Middle frontal gyrus (tissue), 1 donor: ENCODE measurements at regions not wholly inside any gene's neighbourhood (a gene's known extent, or its start where the extent isn't known, plus 50 kb on each side); places are given as distances from the start of the nearest gene placed in this dataset.

Experiments
- DNase-seq: peaks from one replicate; pipeline ENCODE4 v3.0.0-alpha.2; 2015; ENCODE audit warnings: low spot score; ENCODE audit errors: extremely low spot score

GRCh38 chr6:159351707-159352106 is 182.5 kb downstream of the FNDC1 start:
- DNase-seq = no peak

DNA sequence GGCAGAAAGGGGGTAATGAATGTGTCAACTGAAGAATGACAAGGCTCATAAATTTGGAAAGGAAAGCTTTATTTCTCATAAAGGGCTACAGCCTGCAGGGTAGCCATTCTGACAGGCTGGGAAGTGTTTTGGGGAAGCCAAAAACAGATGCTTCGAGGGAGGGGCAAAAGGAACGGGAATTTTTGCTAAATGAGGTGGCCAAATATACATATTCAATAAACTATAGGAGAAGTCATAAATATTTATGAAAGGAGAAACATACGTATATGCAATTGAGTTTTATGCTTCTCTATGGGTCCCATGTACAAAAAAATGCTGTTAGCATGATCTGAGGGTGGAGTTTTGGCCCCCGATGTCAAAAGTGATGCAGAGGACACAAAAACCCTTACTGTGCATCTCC is 180.7 kb downstream of the FNDC1 start:
- DNase-seq = no peak

DNA sequence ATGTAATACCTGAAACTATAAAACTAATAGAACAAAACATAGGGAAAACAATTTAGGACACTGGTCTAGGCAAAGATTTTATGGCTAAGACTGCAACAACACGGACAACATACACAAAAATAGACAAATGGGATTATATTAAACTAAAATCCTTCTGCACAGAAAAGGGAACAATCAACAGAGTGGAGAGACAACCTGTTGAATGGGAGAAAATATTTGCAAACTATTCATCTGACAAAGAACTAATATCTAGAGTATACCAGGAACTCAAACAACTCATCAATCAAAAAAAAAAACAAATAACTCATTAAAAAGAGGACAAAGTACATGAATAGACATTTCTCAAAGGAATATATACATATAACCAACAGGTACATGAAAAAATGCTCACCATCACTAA is 174.5 kb downstream of the FNDC1 start:
- DNase-seq = no peak

DNA sequence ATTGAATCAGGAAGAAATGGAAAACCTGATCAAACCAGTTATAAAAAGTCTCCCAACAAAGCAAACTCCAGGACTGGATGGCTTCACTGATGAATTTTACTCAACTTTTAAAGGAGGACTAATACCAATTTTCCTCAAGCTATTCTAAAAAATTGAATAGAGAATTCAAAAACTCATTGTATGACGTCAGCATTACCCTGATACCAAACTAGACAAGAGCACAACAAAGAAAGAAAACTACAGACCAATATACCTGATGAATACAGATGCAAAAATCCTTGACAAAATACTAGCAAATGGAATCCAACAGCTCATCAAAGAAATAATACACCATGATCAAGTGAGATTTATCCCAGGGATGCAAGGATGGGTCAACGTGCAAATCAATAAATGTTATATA is 172.9 kb downstream of the FNDC1 start:
- DNase-seq = no peak

GRCh38 chr6:159334068-159334467 is 164.9 kb downstream of the FNDC1 start:
- no peak for DNase-seq

GRCh38 chr6:159331451-159331850 is 162.3 kb downstream of the FNDC1 start:
- no peak for DNase-seq

GRCh38 chr6:159329081-159329480 is 159.9 kb downstream of the FNDC1 start:
- DNase-seq = no peak

- no peak for DNase-seq
Measured at GRCh38 chr6:159328052-159328451, 158.9 kb downstream of the FNDC1 start.

- no peak for DNase-seq
Measured at GRCh38 chr6:159325476-159325875, 156.3 kb downstream of the FNDC1 start.

GRCh38 chr6:159324596-159324995 is 155.4 kb downstream of the FNDC1 start:
- no peak for DNase-seq
